Panc1 (cell line): ENCODE measurements at regions not wholly inside any gene's neighbourhood (a gene's known extent, or its start where the extent isn't known, plus 50 kb on each side); places are given as distances from the start of the nearest gene placed in this dataset.

ENCODE experiments used
- CTCF ChIP-seq: fragments of 450-650 bp; IDR thresholded peaks from 2 replicates; pipeline ENCODE4 v1.5.1; 2017; ENCODE audit warnings: mild to moderate bottlenecking
- POLR2AphosphoS5 ChIP-seq: IDR thresholded peaks from 2 replicates; pipeline ENCODE4 v1.6.1; 2012; ENCODE audit warnings: mild to moderate bottlenecking, low read depth, low read length, moderate library complexity

- TF ChIP-seq CTCF (no peak), POLR2AphosphoS5 (no peak)
These were observed 1075.6 kb upstream of the CNTNAP5 start for GRCh38 chr2:122949523-122949922.
